Epithelial cell of proximal tubule (primary cell): ENCODE measurements at regions not wholly inside any gene's neighbourhood (a gene's known extent, or its start where the extent isn't known, plus 50 kb on each side); places are given as distances from the start of the nearest gene placed in this dataset.

Experiments
- DNase-seq: peaks from one replicate; pipeline ENCODE4 v3.0.0-alpha.2; 2011; ENCODE audit warnings: low read depth
- H3K4me3 ChIP-seq: 2 replicates; pipeline ENCODE4 v1.5.1; 2011; ENCODE audit warnings: low read depth, mild to moderate bottlenecking, low read length
- CTCF ChIP-seq: conservative IDR thresholded peaks from 2 replicates; pipeline ENCODE4 v1.5.1; 2012; ENCODE audit warnings: low read depth, mild to moderate bottlenecking, low read length

- TF ChIP-seq CTCF, result no peak
- no peak for DNase-seq
- no peak overlapping the region for H3K4me3 ChIP-seq
These were observed 1934.7 kb upstream of the CELF4 start for GRCh38 chr18:39500306-39500705.

- no peak for DNase-seq
- no peak overlapping the region for H3K4me3 ChIP-seq
- TF ChIP-seq CTCF, result no peak
These were observed 1932.2 kb upstream of the CELF4 start for GRCh38 chr18:39497821-39498220.

DNA sequence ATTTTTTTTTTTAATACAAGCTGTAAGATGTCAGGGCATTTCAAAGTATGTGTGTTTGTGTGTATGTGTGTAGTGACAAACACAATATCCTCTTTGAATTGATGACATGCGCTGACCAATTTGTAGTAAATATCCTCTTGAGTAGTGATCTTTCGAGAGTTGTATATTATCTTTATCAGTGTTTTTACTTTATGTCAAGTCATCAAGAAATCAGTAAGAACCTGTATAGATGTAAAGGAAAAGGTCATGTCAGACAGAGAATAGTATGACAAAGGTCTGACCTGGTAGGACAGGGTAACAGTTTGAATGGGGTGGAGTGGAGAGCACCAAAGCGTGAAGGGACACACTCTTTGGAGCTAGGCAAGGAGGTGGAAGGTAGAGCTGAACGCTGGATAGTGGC, 1931.4 kb upstream of the CELF4 start:
- TF ChIP-seq CTCF, result no peak
- DNase-seq, result no peak

GRCh38 chr18:39494211-39494896, 1928.8 kb upstream of the CELF4 start:
- DNase-seq, result no peak
- no peak for TF ChIP-seq CTCF

More for the DNA sequence above, 1931.4 kb upstream of the CELF4 start:
- H3K4me3 ChIP-seq, result no peak overlapping the region

DNA sequence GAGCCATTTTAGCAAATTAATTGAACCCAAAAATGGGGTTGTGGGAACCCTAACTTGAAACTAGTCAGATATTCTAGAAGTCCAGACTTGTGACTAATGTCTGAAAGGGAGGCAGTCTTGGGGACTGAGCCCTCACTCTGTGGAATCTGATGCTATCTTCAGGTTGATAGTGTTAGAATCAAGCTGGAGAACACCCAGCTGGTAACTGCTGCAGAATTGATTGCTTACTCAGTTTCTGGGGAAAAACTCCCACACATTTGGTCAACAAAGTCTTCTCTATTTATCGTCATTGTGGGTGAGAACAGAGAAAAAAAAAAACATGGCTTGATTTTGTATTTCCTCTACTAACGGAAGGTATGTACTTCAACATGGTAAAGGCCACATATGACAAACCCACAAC, 1925.8 kb upstream of the CELF4 start:
- no peak for TF ChIP-seq CTCF
- H3K4me3 ChIP-seq, result no peak overlapping the region
- no peak for DNase-seq

More at GRCh38 chr18:39494211-39494896, 1928.8 kb upstream of the CELF4 start:
- H3K4me3 ChIP-seq, result no peak overlapping the region

DNA sequence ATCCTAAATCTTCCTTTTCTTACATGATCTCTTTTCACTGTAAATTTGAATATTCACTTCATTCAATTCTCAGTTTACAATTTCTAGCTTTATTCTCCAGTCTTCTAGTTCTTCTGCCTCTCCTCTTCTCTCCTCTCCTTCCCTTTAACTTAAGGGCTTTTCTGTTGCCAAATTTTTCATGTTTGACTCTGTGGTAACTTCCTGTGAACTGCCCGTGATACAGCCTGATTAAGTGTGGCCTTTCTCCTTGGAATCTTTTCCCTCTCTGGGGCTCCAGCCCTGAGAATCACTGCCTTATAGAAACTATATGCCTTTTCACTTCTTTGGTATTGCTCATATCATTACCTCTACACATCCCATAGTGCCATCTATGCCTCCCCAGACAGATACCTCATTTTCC, 1923.8 kb upstream of the CELF4 start:
- H3K4me3 ChIP-seq, result no peak overlapping the region
- no peak for DNase-seq
- no peak for TF ChIP-seq CTCF

GRCh38 chr18:39487932-39488331, 1922.3 kb upstream of the CELF4 start:
- no peak for DNase-seq
- H3K4me3 ChIP-seq, result no peak overlapping the region
- TF ChIP-seq CTCF, result no peak
